Colonic mucosa (tissue), 4 donors: ENCODE measurements at regions not wholly inside any gene's neighbourhood (a gene's known extent, or its start where the extent isn't known, plus 50 kb on each side); places are given as distances from the start of the nearest gene placed in this dataset.

ENCODE experiments used
- DNase-seq: peaks from one replicate; pipeline ENCODE4 v3.0.0-alpha.2; 2020
- H3K27ac ChIP-seq: fragments of 200-600 bp; one replicate; pipeline ENCODE4 v1.8.0; 2021
- H3K27me3 ChIP-seq: fragments of 200-600 bp; one replicate; pipeline ENCODE4 v1.8.0; 2021
- H3K36me3 ChIP-seq: fragments of 200-600 bp; one replicate; pipeline ENCODE4 v1.8.0; 2021
- H3K4me1 ChIP-seq: fragments of 200-600 bp; one replicate; pipeline ENCODE4 v1.8.0; 2021; ENCODE audit warnings: mild to moderate bottlenecking
- H3K4me3 ChIP-seq: fragments of 200-600 bp; one replicate; pipeline ENCODE4 v1.8.0; 2021
- H3K9ac ChIP-seq, 2 donors: one replicate each; pipeline ENCODE4 v1.7.0; 2013; ENCODE audit warnings: control low read depth in 2 of 2, low read depth in 2 of 2, low read length in 2 of 2
- H3K9me3 ChIP-seq: fragments of 200-600 bp; one replicate; pipeline ENCODE4 v1.8.0; 2021
- CTCF ChIP-seq: fragments of 200-600 bp; IDR thresholded peaks from one replicate; pipeline ENCODE4 v1.8.0; 2022; ENCODE audit warnings: antibody characterized with exemption, mild to moderate bottlenecking
- intact Hi-C: fragments of 100-400 bp; cut with DNase I; formaldehyde crosslinking; loops from one replicate; pipeline ENCODE4 v1.14.1; 2022
- donor health status: healthy.
- donor health status: DM: no; HTN: no; CAD: no.
- donor health status: DM: no; HTN: no; CAD: no.

GRCh38 chr16:54538276-54538675 is 251.7 kb upstream of the IRX3 start:
- H3K4me3 ChIP-seq: no peak overlapping the region
- no peak for DNase-seq
- H3K27ac ChIP-seq: no peak overlapping the region
- H3K36me3 ChIP-seq: no peaks in the 10 kb centered on the region
- no peak overlapping the region for H3K9ac ChIP-seq
- no peaks in the 10 kb centered on the region for H3K27me3 ChIP-seq
- TF ChIP-seq CTCF: no peak
- no peaks in the 10 kb centered on the region for H3K9me3 ChIP-seq
- intact Hi-C loops: no loop called here
- H3K4me1 ChIP-seq: no peaks in the 10 kb centered on the region

- TF ChIP-seq CTCF: no peak
- intact Hi-C loops: no loop called here
Observed at GRCh38 chr16:54533856-54534490, 247.4 kb upstream of the IRX3 start.

GRCh38 chr16:54526916-54527315 is 240.3 kb upstream of the IRX3 start:
- Histone ChIP-seq H3K4me1 (no peaks in the 10 kb centered on the region), H3K4me3 (no peak overlapping the region), H3K27ac (no peak overlapping the region), H3K27me3 (no peaks in the 10 kb centered on the region), H3K9me3 (no peaks in the 10 kb centered on the region), H3K36me3 (no peaks in the 10 kb centered on the region), H3K9ac (no peak overlapping the region)
- no peak for DNase-seq
- no peak for TF ChIP-seq CTCF
- intact Hi-C loops: no loop called here

More at GRCh38 chr16:54533856-54534490, 247.4 kb upstream of the IRX3 start:
- H3K27ac ChIP-seq: no peak overlapping the region
- H3K4me3 ChIP-seq: no peak overlapping the region
- H3K36me3 ChIP-seq: no peaks in the 10 kb centered on the region
- no peaks in the 10 kb centered on the region for H3K9me3 ChIP-seq
- no peaks in the 10 kb centered on the region for H3K4me1 ChIP-seq
- DNase-seq: no peak
- H3K9ac ChIP-seq: no peak overlapping the region
- no peaks in the 10 kb centered on the region for H3K27me3 ChIP-seq

GRCh38 chr16:54526087-54526486 is 239.5 kb upstream of the IRX3 start:
- H3K4me3 ChIP-seq: no peak overlapping the region
- H3K36me3 ChIP-seq: no peaks in the 10 kb centered on the region
- no peak for DNase-seq
- no peak overlapping the region for H3K9ac ChIP-seq
- H3K27me3 ChIP-seq: no peaks in the 10 kb centered on the region
- H3K27ac ChIP-seq: no peak overlapping the region
- no peaks in the 10 kb centered on the region for H3K9me3 ChIP-seq
- intact Hi-C loops: no loop called here
- H3K4me1 ChIP-seq: no peaks in the 10 kb centered on the region
- TF ChIP-seq CTCF: no peak

- DNase-seq: no peak
- no peaks in the 10 kb centered on the region for H3K27me3 ChIP-seq
- H3K4me3 ChIP-seq: no peak overlapping the region
- no peaks in the 10 kb centered on the region for H3K4me1 ChIP-seq
- TF ChIP-seq CTCF: no peak
- H3K9me3 ChIP-seq: no peaks in the 10 kb centered on the region
- intact Hi-C loops: no loop called here
- no peak overlapping the region for H3K9ac ChIP-seq
- no peak overlapping the region for H3K27ac ChIP-seq
- no peaks in the 10 kb centered on the region for H3K36me3 ChIP-seq
Observed at GRCh38 chr16:54525104-54525503, 238.5 kb upstream of the IRX3 start.
